ENCODE measurements at regions not wholly inside any gene's neighbourhood (a gene's known extent, or its start where the extent isn't known, plus 50 kb on each side); places are given as distances from the start of the nearest gene placed in this dataset.

- TF ChIP-seq CTCF (IDR thresholded peaks at IDR 0.05) (no peak), POLR2AphosphoS5 (IDR thresholded peaks at IDR 0.05; ENCODE audit: low read depth, low read length) (no peak), TCF7L2 (IDR thresholded peaks at IDR 0.05; ENCODE audit: low read depth, low read length) (no peak)
These were observed 94.6 kb upstream of the ANO1 start for GRCh38 chr11:69983571-69983877.

All from Panc1 (cell line).